H1 (cell line): ENCODE measurements at regions not wholly inside any gene's neighbourhood (a gene's known extent, or its start where the extent isn't known, plus 50 kb on each side); places are given as distances from the start of the nearest gene placed in this dataset.

ENCODE experiments used
- CTCF ChIA-PET: fragments of 300-600 bp; sonication (Branson Sonifier 250); formaldehyde crosslinking; loops from one replicate; lab custom pipeline; 2021; ENCODE audit not compliant: partially characterized antibody; lab: Charles Lee
- POLR2A ChIA-PET: fragments of 300-600 bp; sonication (Branson Sonifier 250); formaldehyde crosslinking; loops from one replicate; lab custom pipeline; 2021; ENCODE audit warnings: inconsistent platforms; ENCODE audit not compliant: partially characterized antibody; lab: Charles Lee
- DNase-seq, 2 experiments: peaks; one replicate each; pipeline versions ENCODE4 v3.0.0 to v3.0.0-alpha.2; 2010 to 2022; ENCODE audit warnings: low spot score in 2 of 2, low read depth in 1 of 2, mixed read lengths in 1 of 2
- FAIRE-seq: peaks from 2 replicates; lab custom pipeline; 2011; peaks lifted over from hg19 to GRCh38; lab: Jason Lieb, UNC
- H2AFZ ChIP-seq: 2 replicates; pipeline ENCODE4 v1.8.1; 2012; ENCODE audit warnings: low read length, inconsistent platforms
- H2AK5ac ChIP-seq: 2 replicates; pipeline ENCODE4 v1.6.1; 2013; ENCODE audit warnings: low read depth, low read length
- H2BK120ac ChIP-seq: replicated peaks from 2 replicates; pipeline ENCODE3; 2013; ENCODE audit warnings: low read depth, low read length, inconsistent platforms
- H2BK12ac ChIP-seq: 2 replicates; pipeline ENCODE4 v1.6.1; 2013; ENCODE audit warnings: low read depth, low read length
- H2BK15ac ChIP-seq: 2 replicates; pipeline ENCODE4 v1.6.1; 2013; ENCODE audit warnings: low read length
- H2BK20ac ChIP-seq: 2 replicates; pipeline ENCODE4 v1.6.1; 2013; ENCODE audit warnings: low read length
- H2BK5ac ChIP-seq: 2 replicates; pipeline ENCODE4 v1.6.1; 2013; ENCODE audit warnings: low read depth, low read length
- H3K14ac ChIP-seq: 2 replicates; pipeline ENCODE4 v1.6.1; 2013; ENCODE audit warnings: inconsistent platforms; ENCODE audit not compliant: insufficient read length
- H3K18ac ChIP-seq: 2 replicates; pipeline ENCODE4 v1.6.1; 2013; ENCODE audit warnings: low read length; ENCODE audit errors: extremely low read depth
- H3K23ac ChIP-seq: 2 replicates; pipeline ENCODE4 v1.6.1; 2013; ENCODE audit warnings: inconsistent platforms; ENCODE audit not compliant: insufficient read length
- H3K23me2 ChIP-seq: 2 replicates; pipeline ENCODE4 v1.6.1; 2013; ENCODE audit warnings: low read depth, low read length
- H3K27ac ChIP-seq: 2 replicates; pipeline ENCODE4 v1.6.1; 2011; ENCODE audit warnings: low read depth, low read length, inconsistent platforms
- H3K27me3 ChIP-seq, 4 experiments: replicated peaks in 1 of 4; 1 replicate in 1 of 4; 2 replicates in 3 of 4; pipeline versions ENCODE4 v1.6.1 to v1.8.1; 2011 to 2013; ENCODE audit warnings: low read length in 3 of 4, mild to moderate bottlenecking in 3 of 4, inconsistent platforms in 2 of 4, mixed read lengths in 2 of 4, moderate library complexity in 1 of 4; ENCODE audit not compliant: control insufficient read depth in 3 of 4, insufficient read depth in 3 of 4; ENCODE audit errors: extremely low read depth in 1 of 4
- H3K36me3 ChIP-seq, 4 experiments: 2 replicates each; pipeline versions ENCODE4 v1.6.1 to v1.8.1; 2011 to 2013; ENCODE audit warnings: mild to moderate bottlenecking in 4 of 4, low read length in 3 of 4, moderate library complexity in 2 of 4, control low read depth in 1 of 4, inconsistent platforms in 1 of 4; ENCODE audit not compliant: insufficient read depth in 4 of 4, control insufficient read depth in 2 of 4
- H3K4ac ChIP-seq: replicated peaks from 2 replicates; pipeline ENCODE3; 2013; ENCODE audit warnings: low read length, low read depth, mixed read lengths, inconsistent platforms; ENCODE audit not compliant: insufficient read length
- H3K4me1 ChIP-seq, 4 experiments: replicated peaks in 1 of 4; 1 replicate in 1 of 4; 2 replicates in 3 of 4; pipeline versions ENCODE4 v1.6.1 to v1.8.1; 2011 to 2013; ENCODE audit warnings: low read length in 3 of 4, inconsistent platforms in 2 of 4, mixed read lengths in 1 of 4; ENCODE audit not compliant: insufficient read depth in 4 of 4, control insufficient read depth in 3 of 4
- H3K4me2 ChIP-seq, 2 experiments: 2 replicates each; pipeline versions ENCODE4 v1.6.1 to v1.8.1; 2011 to 2013; ENCODE audit warnings: low read depth in 2 of 2, low read length in 2 of 2, control low read depth in 1 of 2, inconsistent platforms in 1 of 2, mild to moderate bottlenecking in 1 of 2; ENCODE audit not compliant: insufficient read depth in 1 of 2
- H3K4me3 ChIP-seq, 4 experiments: fragments of 200-600, 300-600 bp in 1 of 4; sonication (generic), shearing (Covaris generic), sonication (Bioruptor Twin) in 1 of 4; 2 replicates each; pipeline versions ENCODE4 v1.5.1 to v1.8.1; 2011 to 2016; ENCODE audit warnings: low read length in 4 of 4, low read depth in 3 of 4, control low read depth in 2 of 4, inconsistent platforms in 2 of 4, mild to moderate bottlenecking in 2 of 4, mixed read lengths in 1 of 4, moderate library complexity in 1 of 4; ENCODE audit not compliant: insufficient read depth in 2 of 4; ENCODE audit errors: extremely low read depth in 1 of 4
- H3K56ac ChIP-seq: replicated peaks from 2 replicates; pipeline ENCODE3; 2013; ENCODE audit warnings: low read depth, mild to moderate bottlenecking, mixed read lengths, low read length, inconsistent platforms; ENCODE audit not compliant: insufficient read length
- H3K79me1 ChIP-seq: 2 replicates; pipeline ENCODE4 v1.6.1; 2013; ENCODE audit warnings: low read depth, low read length, control low read depth
- H3K79me2 ChIP-seq, 2 experiments: 2 replicates each; pipeline versions ENCODE4 v1.6.1 to v1.8.1; 2012 to 2013; ENCODE audit warnings: low read length in 2 of 2, mild to moderate bottlenecking in 2 of 2, inconsistent platforms in 1 of 2; ENCODE audit not compliant: insufficient read depth in 2 of 2, control insufficient read depth in 1 of 2
- H3K9ac ChIP-seq, 4 experiments: replicated peaks in 1 of 4; 1 replicate in 1 of 4; 2 replicates in 3 of 4; pipeline versions ENCODE4 v1.6.1 to v1.8.1; 2011 to 2013; ENCODE audit warnings: low read depth in 3 of 4, low read length in 3 of 4, control low read depth in 2 of 4, mild to moderate bottlenecking in 2 of 4, moderate library complexity in 2 of 4, inconsistent platforms in 1 of 4; ENCODE audit errors: extremely low read depth in 1 of 4
- H3K9me3 ChIP-seq, 2 experiments: 2 replicates each; pipeline versions ENCODE4 v1.6.1 to v1.8.1; 2012 to 2013; ENCODE audit warnings: mild to moderate bottlenecking in 2 of 2, moderate library complexity in 2 of 2, control low read depth in 1 of 2, inconsistent platforms in 1 of 2, low read depth in 1 of 2, low read length in 1 of 2, mixed read lengths in 1 of 2; ENCODE audit not compliant: insufficient read depth in 2 of 2
- H4K20me1 ChIP-seq, 2 experiments: replicated peaks in 1 of 2; 2 replicates each; pipeline versions ENCODE3 to v1.8.1; 2011 to 2013; ENCODE audit warnings: inconsistent platforms in 2 of 2, low read length in 2 of 2, mild to moderate bottlenecking in 1 of 2; ENCODE audit not compliant: insufficient read depth in 2 of 2, control insufficient read depth in 1 of 2
- H4K5ac ChIP-seq: 2 replicates; pipeline ENCODE4 v1.6.1; 2013; ENCODE audit warnings: low read length, low read depth, mixed read lengths, inconsistent platforms; ENCODE audit not compliant: insufficient read length
- H4K8ac ChIP-seq: 2 replicates; pipeline ENCODE4 v1.8.0; 2013; ENCODE audit warnings: mild to moderate bottlenecking, moderate library complexity, low read length, inconsistent platforms; ENCODE audit not compliant: insufficient read depth; ENCODE audit errors: extremely low read depth
- H4K91ac ChIP-seq: replicated peaks from 2 replicates; pipeline ENCODE3; 2013; ENCODE audit warnings: low read length, mixed read lengths, inconsistent platforms; ENCODE audit not compliant: insufficient read length
- ASH2L ChIP-seq: fragments of 200-600, 300-600 bp; sonication (generic); IDR thresholded peaks from one replicate; pipeline ENCODE4 v1.7.1; 2017; ENCODE audit warnings: low read length
- ATF2 ChIP-seq: IDR thresholded peaks from 2 replicates; pipeline ENCODE4 v1.6.1; 2012; ENCODE audit warnings: low read length, inconsistent platforms
- CTBP2 ChIP-seq: IDR thresholded peaks from 2 replicates; pipeline ENCODE4 v1.7.0; 2011; ENCODE audit warnings: borderline replicate concordance, mild to moderate bottlenecking, moderate library complexity, mixed read lengths, low read length; ENCODE audit not compliant: insufficient read depth, insufficient read length
- EP300 ChIP-seq, 2 experiments: IDR thresholded peaks; 1 replicate in 1 of 2; 2 replicates in 1 of 2; pipeline ENCODE4 v1.6.1; 2011 to 2012; ENCODE audit warnings: low read depth in 2 of 2, low read length in 2 of 2, mild to moderate bottlenecking in 2 of 2, borderline replicate concordance in 1 of 2, inconsistent platforms in 1 of 2, moderate library complexity in 1 of 2
- GABPA ChIP-seq: IDR thresholded peaks from 2 replicates; pipeline ENCODE4 v1.6.1; 2011; ENCODE audit warnings: mild to moderate bottlenecking, low read length, moderate library complexity, borderline replicate concordance; ENCODE audit not compliant: insufficient read depth
- HDAC2 ChIP-seq, 2 experiments: fragments of 300-600 bp in 1 of 2; sonication (generic) in 1 of 2; IDR thresholded peaks; 2 replicates each; pipeline ENCODE4 v1.6.1; 2011 to 2012; ENCODE audit warnings: low read depth in 2 of 2, low read length in 2 of 2, mild to moderate bottlenecking in 2 of 2, moderate library complexity in 2 of 2, borderline replicate concordance in 1 of 2, inconsistent platforms in 1 of 2
- JUND ChIP-seq: IDR thresholded peaks from 2 replicates; pipeline ENCODE4 v1.6.1; 2011; ENCODE audit warnings: mild to moderate bottlenecking, improper control_type of control experiment, low read length
- MAFK ChIP-seq: IDR thresholded peaks from 2 replicates; pipeline ENCODE4 v1.6.1; 2012; ENCODE audit warnings: low read depth, mild to moderate bottlenecking, improper control_type of control experiment, low read length
- RNF2 ChIP-seq: fragments of 200-900, 300-1000 bp; sonication (generic); IDR thresholded peaks from 2 replicates; pipeline ENCODE4 v1.7.1; 2016; ENCODE audit warnings: borderline replicate concordance, low read depth, mild to moderate bottlenecking, antibody characterized with exemption, low read length; ENCODE audit not compliant: poor library complexity, severe bottlenecking; ENCODE audit errors: missing control alignments
- SIRT6 ChIP-seq: IDR thresholded peaks from one replicate; pipeline ENCODE4 v1.7.1; 2012; ENCODE audit warnings: low read length, inconsistent platforms
- TAF7 ChIP-seq: optimal IDR thresholded peaks from 2 replicates; pipeline ENCODE3; 2011; ENCODE audit warnings: low read depth, mild to moderate bottlenecking, inconsistent platforms, low read length, moderate library complexity, borderline replicate concordance
- WGBS, 2 experiments: shearing (Covaris generic) in 1 of 2; methylation state at CpG; one replicate each; pipeline versions ENCODE4 v1.1.6 to v1.1.7; 2013 to 2015; ENCODE audit warnings: low lambda C conversion rate in 2 of 2, mixed read lengths in 2 of 2, inconsistent platforms in 1 of 2, low coverage in 1 of 2, missing lambda C conversion rate in 1 of 2; ENCODE audit not compliant: insufficient replicate concordance in 2 of 2, insufficient coverage in 1 of 2, insufficient read length in 1 of 2; ENCODE audit errors: extremely low coverage in 1 of 2, missing lambda C conversion rate in 1 of 2; 5-methylcytosine and 5-hydroxymethylcytosine counted together

- Histone ChIP-seq H3K18ac (no peak overlapping the region), H3K9ac (no peak overlapping the region), H3K79me1 (peaks cover 4% of the 10 kb centered on the region; the same call in 1 of the 2 replicates), H2BK5ac (no peak overlapping the region), H3K4me3 (no peak overlapping the region), H4K8ac (no peak overlapping the region), H3K36me3 (no peaks in the 10 kb centered on the region; a peak in 1 of 8 replicates), H4K91ac (no peak overlapping the region), H3K4ac (no peak overlapping the region), H3K27ac (no peak overlapping the region), H3K4me2 (no peak overlapping the region), H2BK120ac (no peak overlapping the region), H3K23me2 (peaks cover 15% of the 10 kb centered on the region), H2AFZ (no peak overlapping the region), H3K4me1 (peaks cover 0 to 2% (median 0%) of the 10 kb centered on the region in 4 experiments; a peak in 1 of 7 replicates), H2BK20ac (no peak overlapping the region), H4K5ac (no peak overlapping the region), H3K23ac (no peak overlapping the region), H2BK15ac (no peak overlapping the region), H3K79me2 (peaks cover 0 to 4% of the 10 kb centered on the region in 2 experiments; a peak in 1 of 4 replicates), H3K14ac (no peak overlapping the region), H3K56ac (no peak overlapping the region), H3K9me3 (peaks cover 0 to 5% of the 10 kb centered on the region in 2 experiments; a peak in 1 of 4 replicates), H2BK12ac (no peak overlapping the region), H4K20me1 (peaks cover 0 to 5% of the 10 kb centered on the region in 2 experiments), H2AK5ac (no peak overlapping the region), H3K27me3 (no peaks in the 10 kb centered on the region)
- no peak for DNase-seq
- FAIRE-seq, result no peak
- POLR2A ChIA-PET, result interaction anchor here (0.5 kb wide), 1 partner anchor 121 kb away, joined by 4 read pairs; no protein-coding TSS in a partner anchor
- WGBS, 2 experiments, result 100% methylated on average over 4 of the region's 4 CpGs; no CpG with 5 or more reads in 1 of the 2 experiments
- CTCF ChIA-PET, result interaction anchor here (1.4 kb wide), 1 partner anchor 97 kb away, joined by 4 read pairs; no protein-coding TSS in a partner anchor
- TF ChIP-seq EP300 (IDR thresholded peaks at IDR 0.05; ENCODE audit: borderline replicate concordance in 1 of 2, low read depth in 2 of 2, low read length in 2 of 2) (no peak), ATF2 (no peak), GABPA (no peak), JUND (no peak), HDAC2 (IDR thresholded peaks at IDR 0.05; ENCODE audit: borderline replicate concordance in 1 of 2, low read depth in 2 of 2, low read length in 2 of 2) (no peak), CTBP2 (no peak), RNF2 (no peak), ASH2L (no peak), TAF7 (no peak), MAFK (no peak), SIRT6 (no peak)
Measured at GRCh38 chr4:3612281-3612680, 80.1 kb upstream of the LRPAP1 start.
